ENCODE measurements at regions not wholly inside any gene's neighbourhood (a gene's known extent, or its start where the extent isn't known, plus 50 kb on each side); places are given as distances from the start of the nearest gene placed in this dataset.
A peak's percentile ranks its signal among the peaks of the same experiment; 100 is the strongest.

GRCh38 chr4:71125137-71125536 lies 131.7 kb downstream of the DCK start:
- Histone ChIP-seq H3K9me3 (ENCODE audit: control insufficient read depth, low read depth, low read length) (peaks cover 7% of the 10 kb centered on the region), H3K27me3 (ENCODE audit: control insufficient read depth, insufficient read depth, low read length) (no peaks in the 10 kb centered on the region), H3K36me3 (ENCODE audit: control insufficient read depth, insufficient read depth, low read length) (no peaks in the 10 kb centered on the region), H3K4me1 (ENCODE audit: control insufficient read depth, insufficient read depth, low read length) (peaks cover 5% of the 10 kb centered on the region), H3K4me3 (ENCODE audit: low read length) (no peak overlapping the region), H3K27ac (ENCODE audit: low read length) (no peak overlapping the region)
- WGBS (ENCODE audit: insufficient coverage, low lambda C conversion rate): no CpG with 5 or more reads among the region's 4 CpGs
- no peak for DNase-seq

- Histone ChIP-seq H3K27me3 (ENCODE audit: control insufficient read depth, insufficient read depth, low read length) (no peaks in the 10 kb centered on the region), H3K4me1 (ENCODE audit: control insufficient read depth, insufficient read depth, low read length) (peaks cover 5% of the 10 kb centered on the region), H3K9me3 (ENCODE audit: control insufficient read depth, low read depth, low read length) (no peaks in the 10 kb centered on the region), H3K4me3 (ENCODE audit: low read length) (no peak overlapping the region), H3K36me3 (ENCODE audit: control insufficient read depth, insufficient read depth, low read length) (no peaks in the 10 kb centered on the region), H3K27ac (ENCODE audit: low read length) (peak overlapping the region; percentile 69)
- DNase-seq: peak; percentile 84 to 92
- whole genome bisulfite sequencing (ENCODE audit: insufficient coverage, low lambda C conversion rate): no CpG with 5 or more reads among the region's 1 CpG
These were observed 133.3 kb downstream of the DCK start for GRCh38 chr4:71126719-71127118.

GRCh38 chr4:71130827-71131603 lies 137.6 kb downstream of the DCK start:
- Histone ChIP-seq H3K4me1 (ENCODE audit: control insufficient read depth, insufficient read depth, low read length) (peaks cover 5% of the 10 kb centered on the region), H3K27me3 (ENCODE audit: control insufficient read depth, insufficient read depth, low read length) (no peaks in the 10 kb centered on the region), H3K9me3 (ENCODE audit: control insufficient read depth, low read depth, low read length) (no peaks in the 10 kb centered on the region), H3K4me3 (ENCODE audit: low read length) (no peak overlapping the region), H3K27ac (ENCODE audit: low read length) (no peak overlapping the region), H3K36me3 (ENCODE audit: control insufficient read depth, insufficient read depth, low read length) (no peaks in the 10 kb centered on the region)
- 57% methylated on average over 2 of the region's 9 CpGs for WGBS (ENCODE audit: insufficient coverage, low lambda C conversion rate)
- DNase-seq: no peak

- DNase-seq: no peak
- no peaks in the 10 kb centered on the region for H3K36me3 ChIP-seq (ENCODE audit: control insufficient read depth, insufficient read depth, low read length)
- peaks cover 6% of the 10 kb centered on the region for H3K4me1 ChIP-seq (ENCODE audit: control insufficient read depth, insufficient read depth, low read length)
- H3K27ac ChIP-seq (ENCODE audit: low read length): no peak overlapping the region
- H3K9me3 ChIP-seq (ENCODE audit: control insufficient read depth, low read depth, low read length): no peaks in the 10 kb centered on the region
- no peak overlapping the region for H3K4me3 ChIP-seq (ENCODE audit: low read length)
- no peaks in the 10 kb centered on the region for H3K27me3 ChIP-seq (ENCODE audit: control insufficient read depth, insufficient read depth, low read length)
These were observed 139.0 kb downstream of the DCK start for GRCh38 chr4:71132486-71132885.

- peaks cover 6% of the 10 kb centered on the region for H3K4me1 ChIP-seq (ENCODE audit: control insufficient read depth, insufficient read depth, low read length)
- no peak overlapping the region for H3K27ac ChIP-seq (ENCODE audit: low read length)
- no peak overlapping the region for H3K4me3 ChIP-seq (ENCODE audit: low read length)
- no peak for DNase-seq
- no peaks in the 10 kb centered on the region for H3K27me3 ChIP-seq (ENCODE audit: control insufficient read depth, insufficient read depth, low read length)
- no CpG with 5 or more reads among the region's 6 CpGs for WGBS (ENCODE audit: insufficient coverage, low lambda C conversion rate)
- H3K36me3 ChIP-seq (ENCODE audit: control insufficient read depth, insufficient read depth, low read length): no peaks in the 10 kb centered on the region
- H3K9me3 ChIP-seq (ENCODE audit: control insufficient read depth, low read depth, low read length): no peaks in the 10 kb centered on the region
These were observed 140.0 kb downstream of the DCK start for GRCh38 chr4:71133491-71133890.

GRCh38 chr4:71136071-71136470 lies 142.6 kb downstream of the DCK start:
- peaks cover 6% of the 10 kb centered on the region for H3K4me1 ChIP-seq (ENCODE audit: control insufficient read depth, insufficient read depth, low read length)
- no peaks in the 10 kb centered on the region for H3K36me3 ChIP-seq (ENCODE audit: control insufficient read depth, insufficient read depth, low read length)
- H3K4me3 ChIP-seq (ENCODE audit: low read length): no peak overlapping the region
- no peak for DNase-seq
- no peak overlapping the region for H3K27ac ChIP-seq (ENCODE audit: low read length)
- no CpG with 5 or more reads among the region's 1 CpG for WGBS (ENCODE audit: insufficient coverage, low lambda C conversion rate)
- no peaks in the 10 kb centered on the region for H3K9me3 ChIP-seq (ENCODE audit: control insufficient read depth, low read depth, low read length)
- no peaks in the 10 kb centered on the region for H3K27me3 ChIP-seq (ENCODE audit: control insufficient read depth, insufficient read depth, low read length)

GRCh38 chr4:71138007-71138615 lies 144.7 kb downstream of the DCK start:
- Histone ChIP-seq H3K27ac (ENCODE audit: low read length) (peak overlapping the region; percentile 67), H3K27me3 (ENCODE audit: control insufficient read depth, insufficient read depth, low read length) (no peaks in the 10 kb centered on the region), H3K4me1 (ENCODE audit: control insufficient read depth, insufficient read depth, low read length) (peaks cover 6% of the 10 kb centered on the region), H3K9me3 (ENCODE audit: control insufficient read depth, low read depth, low read length) (no peaks in the 10 kb centered on the region), H3K36me3 (ENCODE audit: control insufficient read depth, insufficient read depth, low read length) (no peaks in the 10 kb centered on the region), H3K4me3 (ENCODE audit: low read length) (no peak overlapping the region)
- peak; percentile 81 to 88 for DNase-seq
- WGBS (ENCODE audit: insufficient coverage, low lambda C conversion rate): no CpG with 5 or more reads among the region's 4 CpGs

- H3K4me3 ChIP-seq (ENCODE audit: low read length): no peak overlapping the region
- H3K4me1 ChIP-seq (ENCODE audit: control insufficient read depth, insufficient read depth, low read length): peaks cover 6% of the 10 kb centered on the region
- H3K9me3 ChIP-seq (ENCODE audit: control insufficient read depth, low read depth, low read length): no peaks in the 10 kb centered on the region
- DNase-seq: no peak
- 75% methylated on average over 2 of the region's 2 CpGs for WGBS (ENCODE audit: insufficient coverage, low lambda C conversion rate)
- no peaks in the 10 kb centered on the region for H3K36me3 ChIP-seq (ENCODE audit: control insufficient read depth, insufficient read depth, low read length)
- no peaks in the 10 kb centered on the region for H3K27me3 ChIP-seq (ENCODE audit: control insufficient read depth, insufficient read depth, low read length)
- H3K27ac ChIP-seq (ENCODE audit: low read length): no peak overlapping the region
These were observed 147.1 kb downstream of the DCK start for GRCh38 chr4:71140563-71140962.

- Histone ChIP-seq H3K4me3 (ENCODE audit: low read length) (no peak overlapping the region), H3K27me3 (ENCODE audit: control insufficient read depth, insufficient read depth, low read length) (no peaks in the 10 kb centered on the region), H3K36me3 (ENCODE audit: control insufficient read depth, insufficient read depth, low read length) (no peaks in the 10 kb centered on the region), H3K4me1 (ENCODE audit: control insufficient read depth, insufficient read depth, low read length) (peaks cover 6% of the 10 kb centered on the region), H3K9me3 (ENCODE audit: control insufficient read depth, low read depth, low read length) (no peaks in the 10 kb centered on the region), H3K27ac (ENCODE audit: low read length) (no peak overlapping the region)
- peak in 1 of 2 donors; percentile 40 for DNase-seq
- WGBS (ENCODE audit: insufficient coverage, low lambda C conversion rate): 86% methylated on average over 1 of the region's 1 CpG
These were observed 147.7 kb downstream of the DCK start for GRCh38 chr4:71141125-71141524.

GRCh38 chr4:71147261-71147660 lies 153.8 kb downstream of the DCK start:
- Histone ChIP-seq H3K36me3 (ENCODE audit: control insufficient read depth, insufficient read depth, low read length) (no peaks in the 10 kb centered on the region), H3K27ac (ENCODE audit: low read length) (no peak overlapping the region), H3K4me1 (ENCODE audit: control insufficient read depth, insufficient read depth, low read length) (no peaks in the 10 kb centered on the region), H3K4me3 (ENCODE audit: low read length) (no peak overlapping the region), H3K9me3 (ENCODE audit: control insufficient read depth, low read depth, low read length) (no peaks in the 10 kb centered on the region), H3K27me3 (ENCODE audit: control insufficient read depth, insufficient read depth, low read length) (no peaks in the 10 kb centered on the region)
- no peak for DNase-seq

- no peaks in the 10 kb centered on the region for H3K9me3 ChIP-seq (ENCODE audit: control insufficient read depth, low read depth, low read length)
- WGBS (ENCODE audit: insufficient coverage, low lambda C conversion rate): 100% methylated on average over 1 of the region's 1 CpG
- H3K36me3 ChIP-seq (ENCODE audit: control insufficient read depth, insufficient read depth, low read length): no peaks in the 10 kb centered on the region
- no peak overlapping the region for H3K4me3 ChIP-seq (ENCODE audit: low read length)
- DNase-seq: no peak
- no peaks in the 10 kb centered on the region for H3K27me3 ChIP-seq (ENCODE audit: control insufficient read depth, insufficient read depth, low read length)
- H3K27ac ChIP-seq (ENCODE audit: low read length): no peak overlapping the region
- H3K4me1 ChIP-seq (ENCODE audit: control insufficient read depth, insufficient read depth, low read length): no peaks in the 10 kb centered on the region
These were observed 155.1 kb downstream of the DCK start for GRCh38 chr4:71148545-71148944.
